ENCODE measurements at regions not wholly inside any gene's neighbourhood (a gene's known extent, or its start where the extent isn't known, plus 50 kb on each side); places are given as distances from the start of the nearest gene placed in this dataset.

- H4K20me1 ChIP-seq (ENCODE audit: insufficient read depth, low read length), result no peaks in the 10 kb centered on the region
- no peak for DNase-seq
- H3K23ac ChIP-seq (ENCODE audit: low read depth, low read length), result no peak overlapping the region
- dilution Hi-C loops (cut with HindIII; ENCODE audit: low sequenced_read_pairs, unreplicated experiment), result no loop called here
- H2AK9ac ChIP-seq (replicated peaks; ENCODE audit: low read depth, low read length, poor library complexity), result no peak overlapping the region
- H3K18ac ChIP-seq (ENCODE audit: low read depth, low read length), result no peak overlapping the region
- no CpG with 5 or more reads among the region's 3 CpGs for WGBS, 2 experiments (ENCODE audit: extremely low coverage in 2 of 2, insufficient read length in 1 of 2)
- H2AK5ac ChIP-seq (ENCODE audit: low read depth, low read length), result no peak overlapping the region
- H3K9me1 ChIP-seq (ENCODE audit: insufficient read depth, low read length), result no peaks in the 10 kb centered on the region
- H2BK120ac ChIP-seq (ENCODE audit: low read depth, low read length), result no peak overlapping the region
- no peak overlapping the region for H4K91ac ChIP-seq (ENCODE audit: insufficient read depth, low read depth, low read length)
- H2BK15ac ChIP-seq (ENCODE audit: low read depth, low read length), result no peak overlapping the region
- H4K8ac ChIP-seq (ENCODE audit: low read depth in 2 of 2, low read length in 2 of 2), result no peak overlapping the region
- BruUV-seq (replicated peaks), result no TSS peak
- H4K5ac ChIP-seq (ENCODE audit: low read depth, low read length), result no peak overlapping the region
- intact Hi-C loops (cut with micrococcal nuclease), result no loop called here
- no peaks in the 10 kb centered on the region for H3K27me3 ChIP-seq (ENCODE audit: control insufficient read depth, insufficient read depth, low read length)
- no peak overlapping the region for H3K56ac ChIP-seq (ENCODE audit: extremely low read depth, insufficient read depth, low read length)
- H3K9me3 ChIP-seq (ENCODE audit: control insufficient read depth, insufficient read depth, low read length), result 0 out of 2 replicates have a peak, but pooled peaks cover 2% of the 10 kb centered on the region
- in situ Hi-C loops (cut with MboI; ENCODE audit: low sequenced_read_pairs), result no loop called here
- no peak for ATAC-seq (ENCODE audit: low read depth)
- no peak overlapping the region for H3K4me3 ChIP-seq (ENCODE audit: insufficient read depth, low read depth, low read length)
- H3K9ac ChIP-seq (ENCODE audit: low read depth, low read length), result no peak overlapping the region
- no peaks in the 10 kb centered on the region for H3K36me3 ChIP-seq (ENCODE audit: control insufficient read depth, insufficient read depth, low read length)
- no peak overlapping the region for H2AFZ ChIP-seq (replicated peaks; ENCODE audit: low read length, poor library complexity)
- ChIA-PET POLR2A (ENCODE audit: unreplicated experiment) (no interaction called here), CTCF (no interaction called here)
- no peak overlapping the region for H3K4me2 ChIP-seq (ENCODE audit: low read depth, low read length)
- H2BK5ac ChIP-seq (ENCODE audit: low read depth, low read length, poor library complexity, severe bottlenecking), result no peak overlapping the region
- no peak for TF ChIP-seq BHLHE40 (IDR thresholded peaks at IDR 0.05; ENCODE audit: low read depth, low read length)
- H3K4me1 ChIP-seq (ENCODE audit: control insufficient read depth, insufficient read depth, low read length), result no peaks in the 10 kb centered on the region
- no peak overlapping the region for H3K4ac ChIP-seq (ENCODE audit: low read depth, low read length)
- no peak overlapping the region for H3K27ac ChIP-seq (ENCODE audit: insufficient read depth, low read length)
- H3K14ac ChIP-seq (replicated peaks; ENCODE audit: low read depth, low read length), result no peak overlapping the region
- H2BK20ac ChIP-seq (ENCODE audit: low read depth, low read length), result no peak overlapping the region
- H3K79me1 ChIP-seq (ENCODE audit: low read depth in 1 of 2, low read length in 2 of 2), result no peaks in the 10 kb centered on the region
These were observed 499.6 kb downstream of the PPARGC1A start for GRCh38 chr4:23390246-23390645.
